ENCODE measurements at regions not wholly inside any gene's neighbourhood (a gene's known extent, or its start where the extent isn't known, plus 50 kb on each side); places are given as distances from the start of the nearest gene placed in this dataset.
"Not testable (repeated sequence)": the region's sequence is repeated elsewhere in the genome, so short reads cannot be mapped to it uniquely, and the experiment has no call there.

DNA sequence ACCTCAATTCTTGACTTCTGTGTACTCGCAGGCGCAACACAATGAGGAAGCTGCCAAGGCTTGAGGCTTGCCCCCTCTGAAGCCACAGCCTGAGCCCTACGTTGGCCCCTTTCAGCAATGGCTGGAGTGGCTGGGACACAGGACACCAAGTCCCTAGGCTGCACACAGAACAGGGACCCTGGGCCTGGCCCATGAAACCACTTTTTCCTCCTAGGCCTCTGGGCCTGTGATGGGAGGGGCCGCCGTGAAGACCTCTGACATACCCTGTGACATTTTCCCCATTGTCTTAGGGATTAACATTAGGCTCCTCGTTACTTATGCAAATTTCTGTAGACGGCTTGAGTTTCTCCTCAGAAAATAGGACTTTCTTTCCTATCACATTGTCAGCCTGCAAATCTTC, 507.2 kb upstream of the ZNF608 start:
- not testable (repeated sequence) for DNase-seq (ENCODE audit: low read depth)

DNA sequence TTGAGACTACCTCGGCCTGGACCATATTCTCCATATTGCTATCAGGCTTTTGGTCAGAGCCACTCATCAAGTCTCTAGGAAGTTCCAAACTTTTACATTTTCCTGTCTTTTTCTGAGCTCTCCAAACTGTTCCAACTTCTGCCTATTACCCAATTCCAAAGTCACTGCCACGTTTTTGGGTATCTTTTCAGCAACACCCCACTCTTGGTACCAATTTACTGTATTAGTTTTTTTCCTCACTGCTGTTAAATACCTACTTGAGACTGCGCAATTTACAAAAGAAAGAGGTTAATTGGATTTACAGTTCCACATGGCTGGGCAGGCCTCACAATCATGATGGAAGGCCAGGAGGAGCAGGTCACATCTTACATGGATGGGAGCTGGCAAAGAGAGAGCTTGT, 507.8 kb upstream of the ZNF608 start:
- no peak for DNase-seq (ENCODE audit: low read depth)

DNA sequence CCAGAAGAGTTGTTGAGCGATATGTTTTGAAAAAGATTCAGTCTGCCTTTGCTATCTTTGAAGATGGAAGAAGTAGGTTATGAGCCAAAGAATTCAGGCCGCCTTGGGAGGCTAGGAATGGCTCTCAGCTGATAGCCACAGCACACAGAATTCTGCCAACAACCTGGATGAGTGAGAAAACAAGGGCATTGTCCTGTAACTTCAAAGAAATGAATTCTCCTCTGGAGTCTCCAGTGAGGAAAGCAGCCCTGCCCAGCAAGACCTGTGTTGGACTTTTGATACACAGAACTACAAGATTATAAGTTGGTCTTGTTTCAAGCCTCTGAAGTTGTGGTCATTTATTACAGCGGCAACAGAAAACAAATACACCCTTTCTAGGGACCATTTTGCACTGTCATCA, 509.9 kb upstream of the ZNF608 start:
- no peak for DNase-seq (ENCODE audit: low read depth)

DNA sequence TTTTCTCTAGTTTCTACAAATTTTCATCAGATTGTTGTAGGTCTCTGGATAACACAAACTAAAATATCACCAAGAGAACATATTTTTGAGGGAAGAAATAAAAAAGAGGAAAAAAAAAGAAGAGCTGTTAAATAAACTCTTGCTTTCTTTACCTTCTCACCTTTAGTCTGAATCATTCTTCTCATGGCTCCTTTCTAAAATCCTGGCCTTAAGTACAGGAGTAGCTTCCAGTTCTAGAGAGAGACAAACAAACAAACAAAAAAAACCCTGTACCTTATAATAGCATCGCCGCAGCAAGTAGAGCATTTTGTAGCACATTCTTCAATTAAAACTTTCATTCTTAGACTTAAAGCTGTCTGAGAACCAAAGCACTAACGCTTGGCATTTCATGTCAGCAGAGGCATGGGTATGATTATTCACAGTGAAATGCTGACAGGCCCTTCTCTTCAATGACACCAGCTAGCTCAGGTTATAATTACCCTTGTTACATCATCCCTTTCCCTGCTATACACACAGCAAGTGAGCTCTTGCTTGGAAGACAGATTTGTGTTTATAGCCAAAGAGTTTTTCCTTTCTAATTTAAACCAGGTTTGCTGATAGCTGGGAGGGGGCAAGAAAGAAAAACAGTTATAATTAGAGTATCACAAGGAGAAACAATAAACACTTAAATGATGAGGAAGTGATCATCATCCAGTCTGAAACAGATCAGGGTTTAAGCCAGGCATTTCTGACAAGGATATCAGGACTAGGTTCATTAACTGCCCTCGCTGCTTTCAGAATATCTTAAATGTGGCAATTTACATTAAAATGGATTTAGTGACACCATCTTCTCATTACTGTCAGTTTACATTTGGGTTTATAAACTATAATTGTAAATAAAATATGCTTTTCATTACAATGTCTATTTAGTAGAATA, 510.9 kb upstream of the ZNF608 start:
- no peak for DNase-seq (ENCODE audit: low read depth)

DNA sequence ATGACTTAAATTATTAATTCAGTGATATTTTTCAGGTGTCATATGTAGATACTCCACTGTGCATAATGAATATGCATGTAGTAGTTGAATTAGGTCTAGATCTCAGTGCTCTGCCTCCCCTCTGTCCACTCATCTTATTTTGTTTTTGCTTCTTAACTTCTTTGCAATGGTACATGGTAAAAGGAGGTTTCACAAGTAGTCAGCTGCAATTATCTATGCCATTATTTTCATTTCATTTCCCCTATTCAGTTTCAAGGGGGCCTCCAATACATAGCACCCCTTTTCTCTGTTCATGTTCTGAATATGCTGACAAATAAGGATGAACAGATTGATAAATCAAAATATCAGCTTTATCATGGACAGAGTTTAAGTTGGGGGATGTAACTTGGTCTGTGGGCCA, 511.6 kb upstream of the ZNF608 start:
- DNase-seq (ENCODE audit: low read depth): no peak

DNA sequence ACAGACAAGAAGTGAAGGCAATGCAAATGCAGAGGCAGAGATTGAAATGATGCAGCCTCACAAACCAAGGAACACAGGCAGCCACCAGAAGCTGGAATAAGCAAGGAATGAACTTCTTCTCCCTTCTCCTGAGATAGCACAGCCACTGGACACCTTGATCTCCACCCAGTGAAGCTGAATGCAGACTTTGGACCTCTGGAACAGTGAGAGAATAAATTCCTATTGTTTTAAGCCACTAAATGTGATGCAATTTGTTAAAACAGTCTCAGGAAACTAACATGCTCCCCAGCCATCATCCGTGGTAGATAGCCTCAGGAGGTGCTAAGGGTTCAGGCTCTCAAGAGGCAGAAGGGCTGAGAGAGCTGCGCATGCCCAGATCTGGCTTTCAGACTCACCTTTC, 512.2 kb upstream of the ZNF608 start:
- no peak for DNase-seq (ENCODE audit: low read depth)

DNA sequence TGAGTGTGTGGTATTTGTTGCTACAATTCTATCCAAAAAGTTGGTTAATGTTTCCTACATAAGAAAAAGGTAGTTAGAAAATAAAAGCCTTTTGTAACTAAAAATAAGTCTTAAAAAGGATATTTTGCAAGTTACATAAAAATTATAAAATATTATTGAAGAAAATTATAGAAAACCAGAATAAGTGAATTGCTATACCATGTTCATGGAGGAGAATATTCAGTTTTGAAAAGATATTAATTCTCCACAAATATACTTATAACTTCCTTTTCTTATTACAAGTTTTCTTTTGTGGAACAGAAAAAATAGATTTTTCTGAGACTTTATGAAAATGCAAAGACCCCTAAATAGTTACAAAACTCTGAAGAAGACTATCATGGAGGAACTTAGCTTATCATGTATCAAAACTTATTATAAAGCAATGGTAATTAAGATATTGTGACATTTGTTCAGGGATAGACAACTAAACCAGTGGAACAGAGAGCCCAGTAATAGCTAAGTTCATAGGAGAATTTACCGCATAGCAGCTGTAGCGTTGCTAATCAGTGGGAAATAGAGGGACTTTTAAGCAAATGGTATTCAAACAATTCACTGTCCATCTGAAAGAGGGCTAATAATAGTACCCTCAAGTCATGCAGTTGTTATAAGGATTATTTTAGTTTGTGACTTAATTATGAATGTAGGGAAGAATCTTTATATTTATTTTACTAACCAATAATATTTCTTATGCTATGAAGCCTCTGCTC, 515.2 kb upstream of the ZNF608 start:
- no peak for DNase-seq (ENCODE audit: low read depth)

DNA sequence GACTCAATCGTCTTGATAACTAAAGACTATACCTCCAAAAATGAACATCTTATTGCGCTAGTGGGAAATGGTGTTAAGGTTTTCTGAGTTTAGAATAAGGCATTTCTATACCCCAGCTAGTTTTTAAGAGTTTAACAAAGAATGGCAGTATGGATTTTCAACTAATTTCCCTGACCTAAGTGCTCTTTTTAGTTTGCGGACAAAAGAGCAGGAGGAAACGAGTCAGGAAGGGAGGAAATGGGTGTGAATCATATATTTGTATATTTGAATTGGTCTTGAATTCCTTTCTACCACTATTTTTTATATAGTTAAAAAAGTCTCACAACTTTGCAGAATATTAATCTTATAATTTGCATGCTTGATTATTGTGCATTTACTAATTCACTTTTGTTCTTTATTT, 516.3 kb upstream of the ZNF608 start:
- no peak for DNase-seq (ENCODE audit: low read depth)

DNA sequence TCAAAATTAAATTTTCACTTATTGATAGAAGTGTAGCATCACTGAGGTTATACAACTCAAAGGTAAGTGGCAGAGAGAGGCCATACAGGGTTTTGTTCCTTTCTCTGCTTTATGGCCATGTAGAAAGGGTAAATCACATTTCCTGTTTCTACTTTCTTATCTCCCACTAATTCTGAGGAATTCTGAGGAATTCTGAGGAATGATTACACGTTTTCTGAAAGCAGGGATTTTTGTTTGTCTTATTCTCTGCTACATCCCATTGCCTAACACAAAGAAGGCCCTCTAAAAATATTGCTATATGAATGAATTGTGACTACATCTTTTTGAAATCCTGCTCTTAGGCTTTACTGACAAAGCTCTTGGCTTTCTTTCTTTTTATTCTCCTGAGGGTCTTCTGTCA, 516.9 kb upstream of the ZNF608 start:
- DNase-seq (ENCODE audit: low read depth): no peak

DNA sequence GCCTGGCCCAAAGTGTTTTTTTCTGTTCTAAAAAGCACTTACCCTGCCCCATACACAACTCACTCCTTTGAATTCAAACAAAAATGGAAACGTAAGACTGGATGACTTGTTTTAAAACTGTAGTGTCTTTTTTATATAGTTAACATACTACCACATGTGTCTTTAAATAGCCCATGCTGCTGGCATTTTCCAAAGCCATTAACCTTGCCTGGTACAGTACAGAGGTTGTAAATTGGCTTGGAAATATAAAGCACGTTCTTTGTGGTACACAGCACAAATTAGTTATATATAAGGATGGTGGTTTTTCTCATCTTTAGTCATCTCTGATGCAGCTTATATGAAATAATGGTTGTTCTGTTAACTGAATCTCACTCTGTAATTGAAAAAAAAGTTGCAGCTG, 519.7 kb upstream of the ZNF608 start:
- no peak for DNase-seq (ENCODE audit: low read depth)

DNA sequence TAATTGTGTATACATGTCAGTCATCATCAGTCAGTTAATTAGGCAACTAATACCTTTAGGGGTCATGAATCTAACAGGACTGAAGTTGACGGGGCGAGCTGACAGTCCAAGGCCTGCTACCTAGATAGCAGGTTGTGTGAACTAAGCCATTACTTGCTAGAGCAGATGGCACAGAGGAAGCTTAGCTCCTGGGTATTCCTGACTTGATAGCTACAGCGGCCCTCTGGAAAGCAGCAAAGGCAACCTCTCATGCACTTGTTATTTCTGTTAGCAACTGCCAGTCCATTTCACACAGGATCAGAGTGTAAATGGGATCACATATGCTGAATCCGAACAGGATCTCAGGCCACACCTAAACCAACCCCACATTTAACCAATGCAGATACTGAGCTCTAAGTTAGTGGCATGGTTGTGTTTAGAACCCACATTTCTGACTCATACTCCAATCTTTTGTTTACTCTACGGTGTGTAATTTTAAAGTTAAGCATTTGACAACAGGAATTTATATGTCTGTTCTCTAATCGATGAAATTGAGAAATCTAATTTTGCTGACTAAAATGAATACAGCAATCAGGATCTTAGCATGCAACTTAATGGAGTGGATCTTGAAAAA, 521.3 kb upstream of the ZNF608 start:
- no peak for DNase-seq (ENCODE audit: low read depth)

DNA sequence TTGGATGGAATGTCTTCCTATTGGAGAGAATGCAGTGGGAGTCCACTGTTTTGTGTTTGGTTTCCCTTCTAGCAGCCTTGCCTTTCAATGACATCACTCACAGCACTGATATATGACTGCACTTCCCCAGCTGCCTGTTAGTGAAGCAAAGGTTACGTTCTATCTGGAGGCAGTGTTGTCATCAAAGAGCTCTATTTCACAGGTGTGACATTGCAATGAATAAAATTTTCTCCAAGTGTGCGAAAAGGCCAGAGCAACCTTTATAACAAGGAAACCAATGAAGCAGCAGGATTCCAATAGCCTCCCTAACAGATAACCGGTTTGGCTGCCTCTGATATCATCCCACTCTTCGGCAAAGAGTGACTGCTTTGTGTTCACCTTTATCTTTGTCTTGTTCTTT, 523.5 kb upstream of the ZNF608 start:
- DNase-seq (ENCODE audit: low read depth): no peak

DNA sequence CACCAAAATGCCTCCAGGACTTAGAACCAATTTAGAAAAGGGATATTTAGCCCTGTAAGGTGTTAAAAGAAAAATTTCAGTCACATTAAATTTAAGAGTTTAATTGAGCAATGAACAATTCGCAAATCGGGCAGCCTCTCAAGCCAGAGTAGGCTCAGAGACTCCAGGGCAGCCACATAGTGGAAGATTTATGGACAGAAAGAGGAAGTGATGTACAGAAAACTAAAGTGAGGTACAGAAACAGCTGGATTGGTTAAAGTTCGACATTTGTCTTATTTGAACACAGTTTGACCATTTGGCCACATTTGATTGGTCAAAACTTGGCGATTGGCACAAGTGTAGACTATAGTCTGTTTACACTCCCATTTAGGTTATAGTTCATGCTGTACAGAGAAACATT, 525.9 kb upstream of the ZNF608 start:
- DNase-seq (ENCODE audit: low read depth): no peak

DNA sequence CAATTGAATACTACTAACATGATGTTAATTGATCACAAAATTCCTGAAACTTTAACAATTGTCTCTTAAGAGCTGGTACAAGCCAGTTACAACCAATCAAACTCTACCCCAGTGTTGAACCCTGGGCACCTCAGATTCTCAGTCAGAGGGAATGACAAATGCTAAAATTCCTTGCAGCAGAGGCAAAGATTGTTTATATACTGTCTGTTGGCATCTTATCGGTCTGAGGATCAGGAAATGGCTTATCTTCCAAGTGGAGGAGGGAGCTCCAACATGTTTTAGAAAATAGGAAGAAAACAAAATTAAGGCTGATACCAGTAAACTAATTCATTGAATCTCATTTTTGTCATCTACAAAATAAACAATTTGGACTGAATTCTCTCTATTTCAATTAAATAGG, 527.8 kb upstream of the ZNF608 start:
- DNase-seq (ENCODE audit: low read depth): no peak

DNA sequence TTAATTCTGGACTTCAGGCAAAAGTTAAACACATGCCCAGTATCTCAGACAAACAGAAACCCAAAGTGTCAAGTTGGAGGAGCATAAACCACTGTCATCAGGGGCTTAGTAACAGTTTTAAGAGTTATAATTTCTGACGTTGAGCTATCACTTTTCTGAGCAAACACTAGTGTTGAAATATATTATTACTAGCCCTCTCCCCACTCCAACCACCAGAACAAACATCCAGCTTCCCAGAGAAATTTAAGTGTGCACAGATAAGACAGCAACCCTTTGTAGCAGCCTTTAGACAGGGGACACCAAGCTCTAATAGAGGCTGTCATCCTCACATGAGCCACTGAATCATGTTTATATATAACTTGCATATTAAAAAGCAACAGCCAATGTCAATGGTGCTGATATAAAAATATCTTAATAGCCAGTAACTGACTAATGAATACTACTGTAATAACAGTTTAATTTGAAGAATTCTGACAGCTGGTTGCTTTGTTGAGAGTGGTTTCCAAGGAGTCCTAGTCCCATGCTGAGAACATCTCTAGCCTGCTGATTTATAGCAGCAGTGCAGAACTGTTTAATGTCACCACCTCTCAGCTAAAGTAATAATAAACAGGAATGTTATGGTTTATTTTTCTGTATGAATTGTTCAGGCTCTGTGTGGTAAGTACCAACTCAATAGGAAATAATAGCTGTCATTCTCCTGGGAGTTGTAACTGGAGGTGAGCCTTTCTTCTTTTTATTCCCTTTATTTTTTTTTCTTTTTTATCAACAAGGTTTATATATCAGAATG, 528.7 kb upstream of the ZNF608 start:
- no peak for DNase-seq (ENCODE audit: low read depth)

DNA sequence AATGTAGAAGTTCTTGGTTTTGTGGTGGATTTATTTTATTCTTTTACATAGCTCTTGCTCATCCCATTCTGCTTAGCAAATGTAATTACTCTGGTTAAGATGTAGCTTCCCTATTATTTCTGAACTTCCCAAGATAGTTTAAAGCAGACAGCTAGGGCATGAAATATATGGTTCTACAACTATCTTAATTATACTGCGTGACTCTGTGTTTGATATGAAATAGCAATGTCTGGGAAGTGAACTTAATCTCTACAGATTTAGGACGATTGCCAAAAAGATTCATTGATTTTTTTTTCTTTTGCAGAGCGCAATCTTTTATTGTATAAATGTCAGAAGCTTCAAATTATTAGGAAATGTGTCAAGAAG, 529.3 kb upstream of the ZNF608 start:
- DNase-seq (ENCODE audit: low read depth): no peak

DNA sequence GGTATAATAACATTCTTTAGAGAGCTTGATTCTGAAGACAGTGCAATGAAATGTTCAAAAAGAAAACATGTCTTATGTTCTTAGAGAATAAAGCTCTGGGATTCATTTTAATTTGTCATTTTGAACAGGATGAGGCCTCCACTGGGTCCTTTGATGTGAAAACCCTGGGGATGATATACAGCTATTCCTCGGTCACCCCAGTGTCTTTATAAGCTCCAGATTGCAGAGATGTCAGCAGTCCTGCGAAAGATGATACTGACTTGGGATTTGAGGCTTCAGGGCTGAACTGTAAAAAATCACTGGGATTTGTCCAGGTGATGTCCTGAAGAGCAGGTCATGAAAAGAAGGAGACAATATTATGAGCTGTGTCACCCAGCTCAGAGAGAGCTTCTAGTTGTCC, 529.7 kb upstream of the ZNF608 start:
- DNase-seq (ENCODE audit: low read depth): no peak

DNA sequence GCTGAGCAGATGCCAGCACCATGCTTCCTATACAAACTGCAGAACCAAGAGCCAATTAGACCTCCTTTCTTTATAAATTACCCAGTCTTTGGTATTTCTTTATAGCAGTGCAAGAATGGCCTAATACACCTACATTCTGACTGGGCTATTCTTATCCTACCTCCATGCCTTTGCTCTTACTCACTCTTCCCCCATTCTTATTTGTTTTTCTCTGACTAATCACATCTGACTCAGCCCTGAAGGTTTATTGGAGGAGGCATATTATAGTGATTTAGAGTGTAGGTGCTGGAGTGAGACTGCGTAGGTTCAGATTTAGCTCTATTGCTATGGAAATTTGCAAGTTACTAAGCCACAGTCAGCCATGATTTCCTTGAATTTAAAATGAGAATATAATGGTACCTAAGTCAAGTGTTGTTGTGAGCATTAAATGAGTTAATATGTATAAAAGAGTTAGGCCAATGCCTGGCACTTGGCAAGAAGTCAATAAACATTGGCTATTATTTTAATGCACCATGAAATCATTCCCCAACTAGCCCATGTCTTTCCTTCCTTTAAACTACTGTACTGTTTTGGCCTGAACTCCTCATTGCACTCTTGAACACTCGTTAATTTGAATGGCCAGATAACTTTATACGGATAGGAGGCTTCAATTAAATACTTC, 531.2 kb upstream of the ZNF608 start:
- no peak for DNase-seq (ENCODE audit: low read depth)

DNA sequence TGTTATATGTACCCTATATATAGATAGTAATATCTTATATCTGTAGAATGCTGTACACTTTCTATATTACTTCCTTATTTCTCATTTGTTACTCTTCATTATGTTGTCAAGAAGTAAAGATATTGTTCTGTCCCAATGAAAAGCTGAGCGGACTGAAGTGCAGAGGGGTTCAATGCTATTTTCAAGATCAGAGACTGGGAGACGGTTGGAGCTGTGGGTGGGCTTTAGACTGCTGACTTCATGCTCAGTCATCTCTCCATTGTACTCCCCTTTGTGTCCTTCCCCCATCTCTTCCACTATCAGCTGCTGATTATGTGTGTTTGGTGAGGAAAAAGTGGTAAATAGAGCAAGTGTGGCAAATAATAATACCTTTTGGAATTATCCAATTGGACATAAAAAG, 532.3 kb upstream of the ZNF608 start:
- DNase-seq (ENCODE audit: low read depth): no peak

DNA sequence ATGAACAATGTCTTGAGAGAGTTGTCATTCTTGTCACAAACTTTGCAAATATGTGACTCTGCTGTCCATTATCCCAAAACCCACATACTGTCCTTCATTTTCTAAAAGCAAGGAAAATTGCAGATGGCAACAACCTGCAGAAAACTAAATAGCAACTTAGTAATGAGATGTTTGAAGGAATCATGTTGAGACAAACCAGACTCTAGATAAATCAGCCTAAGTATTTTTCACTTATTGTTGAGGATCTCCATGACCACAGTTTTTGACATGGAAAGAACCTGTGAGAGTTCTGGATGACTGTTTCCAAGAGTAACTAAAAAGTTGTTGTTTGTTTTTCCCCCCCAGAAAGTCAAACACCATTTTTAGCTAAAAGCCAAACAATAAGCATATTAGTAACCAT, 535.2 kb upstream of the ZNF608 start:
- DNase-seq (ENCODE audit: low read depth): no peak

DNA sequence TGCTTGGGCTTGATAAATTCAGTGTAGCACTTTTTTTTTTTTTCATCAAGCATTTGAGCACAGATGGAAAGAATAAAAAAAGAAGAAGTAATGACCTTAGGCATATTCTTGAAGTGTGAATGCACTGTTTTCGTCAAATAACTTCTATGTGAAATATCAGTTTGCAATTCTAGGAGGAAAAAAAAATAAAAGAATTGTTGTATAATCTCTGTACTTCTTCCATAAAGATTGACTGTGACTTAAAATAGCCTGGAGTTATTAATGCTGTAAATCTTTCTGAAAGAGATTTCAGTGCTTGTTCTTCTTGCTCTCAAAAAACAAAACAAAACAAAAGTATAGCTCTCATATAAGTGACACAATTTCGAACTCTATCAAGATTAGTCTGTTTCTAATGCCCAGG, 536.9 kb upstream of the ZNF608 start:
- DNase-seq (ENCODE audit: low read depth): no peak

DNA sequence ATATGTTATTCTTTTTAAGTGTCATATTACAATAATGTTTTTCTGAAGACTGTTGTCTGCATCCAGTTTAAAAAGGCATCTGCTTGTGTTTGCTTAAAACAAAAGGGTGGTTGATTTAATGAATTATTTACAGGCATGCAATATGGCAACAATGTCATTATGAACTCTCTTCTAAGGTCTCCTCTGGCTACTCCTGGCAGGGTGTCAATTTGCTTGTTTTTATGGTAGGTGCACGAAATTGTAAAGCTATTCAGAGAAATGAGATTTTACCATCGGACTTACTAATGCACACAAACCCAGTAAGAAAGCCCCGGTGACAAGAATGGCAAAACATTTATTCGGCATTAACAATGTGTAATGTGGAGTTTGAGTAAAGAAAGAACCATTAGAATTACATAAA, 539.8 kb upstream of the ZNF608 start:
- DNase-seq (ENCODE audit: low read depth): no peak
